MM.1S (cell line): ENCODE measurements at regions not wholly inside any gene's neighbourhood (a gene's known extent, or its start where the extent isn't known, plus 50 kb on each side); places are given as distances from the start of the nearest gene placed in this dataset.

Experiments used
- CTCF ChIP-seq: fragments of 300-600 bp; sonication (generic); IDR thresholded peaks from 2 replicates; pipeline ENCODE4 v1.5.1; 2016; ENCODE audit warnings: antibody characterized with exemption, low read length, mixed read lengths
- EZH2 ChIP-seq: fragments of 300-600 bp; sonication (generic); optimal IDR thresholded peaks from 2 replicates; pipeline ENCODE3; 2017; ENCODE audit warnings: low read depth, mild to moderate bottlenecking, antibody characterized with exemption, low read length, mixed read lengths
- EZH2phosphoT487 ChIP-seq: fragments of 300-600 bp; sonication (generic); IDR thresholded peaks from 2 replicates; pipeline ENCODE4 v1.6.1; 2018; ENCODE audit warnings: antibody characterized with exemption, low read length

DNA sequence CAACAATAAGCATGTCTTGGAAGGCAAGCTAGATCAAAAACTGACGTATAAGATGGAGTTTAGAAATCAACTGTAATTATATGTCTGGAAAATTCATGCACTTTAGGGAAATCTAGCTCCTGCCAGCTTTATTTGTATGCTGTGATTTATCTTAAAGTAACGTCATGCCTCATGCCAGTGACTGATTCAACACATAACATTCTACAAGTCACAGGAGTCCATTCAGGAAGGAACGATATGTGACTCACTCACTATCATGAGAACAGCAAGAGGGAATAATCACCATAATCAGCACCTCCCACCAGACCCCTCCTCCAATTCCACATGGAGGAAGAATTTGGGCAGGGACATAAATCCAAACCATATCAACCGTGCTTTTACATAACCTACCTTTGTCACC, 682.4 kb upstream of the ADAMTS5 start:
- no peak for TF ChIP-seq EZH2
- TF ChIP-seq CTCF, result no peak
- TF ChIP-seq EZH2phosphoT487, result no peak
